GM12892 (cell line): ENCODE measurements at regions not wholly inside any gene's neighbourhood (a gene's known extent, or its start where the extent isn't known, plus 50 kb on each side); places are given as distances from the start of the nearest gene placed in this dataset.

Experiments used
- POLR2AphosphoS5 ChIP-seq: IDR thresholded peaks from 2 replicates; pipeline ENCODE4 v1.6.1; 2011; ENCODE audit warnings: low read depth, low read length, control low read depth
- TAF1 ChIP-seq: IDR thresholded peaks from 2 replicates; pipeline ENCODE4 v1.6.1; 2011; ENCODE audit warnings: low read depth, mild to moderate bottlenecking, control low read depth, low read length, borderline replicate concordance

DNA sequence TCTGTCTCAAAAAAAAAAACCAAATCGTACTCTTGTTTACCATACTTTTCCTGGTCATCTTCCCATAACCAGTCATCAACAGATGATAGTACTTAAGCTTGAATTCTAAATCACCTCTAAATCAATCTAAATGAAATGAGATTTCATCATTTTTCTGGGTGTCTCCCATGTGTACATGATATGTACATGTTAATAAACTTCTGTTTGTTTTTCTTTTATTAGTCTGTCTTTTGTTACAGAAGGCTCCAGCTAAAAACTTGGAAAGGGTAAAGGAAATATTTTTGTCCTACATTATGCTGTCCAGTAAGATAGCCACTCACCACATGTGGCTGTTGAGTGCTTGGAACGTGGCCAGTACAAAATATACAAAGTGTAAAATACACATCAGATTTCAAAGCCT is 78.7 kb upstream of the MSH6 start:
- TF ChIP-seq POLR2AphosphoS5: no peak
- TF ChIP-seq TAF1: no peak
